HUES48 (cell line): ENCODE measurements at regions not wholly inside any gene's neighbourhood (a gene's known extent, or its start where the extent isn't known, plus 50 kb on each side); places are given as distances from the start of the nearest gene placed in this dataset.

Source experiments
- H3K27ac ChIP-seq: one replicate; pipeline ENCODE4 v1.7.0; 2013; ENCODE audit warnings: low read depth, low read length, inconsistent platforms
- H3K27me3 ChIP-seq: 2 replicates; pipeline ENCODE4 v1.6.1; 2013; ENCODE audit warnings: mild to moderate bottlenecking, low read length; ENCODE audit not compliant: control insufficient read depth, insufficient read depth
- H3K36me3 ChIP-seq: 2 replicates; pipeline ENCODE4 v1.6.1; 2013; ENCODE audit warnings: low read length; ENCODE audit not compliant: control insufficient read depth, insufficient read depth
- H3K4me1 ChIP-seq: 2 replicates; pipeline ENCODE4 v1.6.1; 2013; ENCODE audit warnings: mild to moderate bottlenecking, low read length; ENCODE audit not compliant: control insufficient read depth, insufficient read depth
- H3K4me3 ChIP-seq: 2 replicates; pipeline ENCODE4 v1.5.1; 2013; ENCODE audit warnings: mild to moderate bottlenecking, low read depth, low read length
- H3K9ac ChIP-seq: 2 replicates; pipeline ENCODE4 v1.6.1; 2013; ENCODE audit warnings: mild to moderate bottlenecking, low read depth, low read length, moderate library complexity
- H3K9me3 ChIP-seq: 2 replicates; pipeline ENCODE4 v1.6.1; 2013; ENCODE audit warnings: low read length; ENCODE audit not compliant: control insufficient read depth, insufficient read depth

DNA sequence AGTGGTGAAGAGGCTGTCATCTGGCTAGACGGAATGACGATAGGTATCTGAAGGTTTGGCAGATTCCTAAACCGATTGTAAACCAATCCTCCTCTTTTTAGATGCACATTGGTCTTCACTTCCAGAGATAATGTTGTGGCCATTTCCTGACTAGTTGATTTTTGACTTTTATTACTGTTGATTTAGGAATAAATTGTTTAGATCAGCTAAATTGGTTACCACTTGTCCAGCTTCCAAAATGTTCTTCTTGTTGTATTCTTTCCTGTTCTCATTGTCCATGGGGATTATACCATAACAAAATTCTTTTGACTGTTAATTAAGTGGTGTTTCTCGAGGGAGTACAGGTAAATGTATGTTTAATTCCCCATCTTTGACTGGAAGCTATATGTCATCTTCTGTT, 119.7 kb downstream of the MACROH2A1 start:
- Histone ChIP-seq H3K9me3 (no peaks in the 10 kb centered on the region), H3K27me3 (no peaks in the 10 kb centered on the region), H3K27ac (no peak overlapping the region), H3K4me1 (no peaks in the 10 kb centered on the region), H3K36me3 (no peaks in the 10 kb centered on the region), H3K9ac (no peak overlapping the region), H3K4me3 (no peak overlapping the region)

DNA sequence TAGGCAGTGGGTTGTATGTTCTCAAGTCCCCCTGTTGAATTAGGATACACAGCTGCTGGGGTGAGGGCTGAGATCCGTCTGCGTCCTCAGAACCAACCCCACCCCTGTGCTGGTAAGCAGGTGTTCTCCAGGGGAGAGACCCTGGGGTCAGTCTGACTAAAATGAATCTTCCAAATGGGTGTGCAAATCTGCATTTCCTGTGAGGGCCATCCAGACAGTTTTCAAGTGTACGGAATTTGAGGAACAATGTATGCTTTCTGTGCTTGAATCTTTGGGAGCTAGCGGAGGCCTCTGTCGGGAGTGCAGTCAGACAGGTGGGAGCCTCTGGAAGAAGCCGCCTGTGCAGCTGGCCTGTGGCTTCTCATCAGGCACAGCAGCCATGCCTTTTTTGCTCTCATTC, 122.9 kb downstream of the MACROH2A1 start:
- H3K9ac ChIP-seq: no peak overlapping the region
- H3K9me3 ChIP-seq: no peaks in the 10 kb centered on the region
- no peak overlapping the region for H3K4me3 ChIP-seq
- H3K36me3 ChIP-seq: no peaks in the 10 kb centered on the region
- no peaks in the 10 kb centered on the region for H3K4me1 ChIP-seq
- H3K27me3 ChIP-seq: no peaks in the 10 kb centered on the region
- H3K27ac ChIP-seq: no peak overlapping the region

DNA sequence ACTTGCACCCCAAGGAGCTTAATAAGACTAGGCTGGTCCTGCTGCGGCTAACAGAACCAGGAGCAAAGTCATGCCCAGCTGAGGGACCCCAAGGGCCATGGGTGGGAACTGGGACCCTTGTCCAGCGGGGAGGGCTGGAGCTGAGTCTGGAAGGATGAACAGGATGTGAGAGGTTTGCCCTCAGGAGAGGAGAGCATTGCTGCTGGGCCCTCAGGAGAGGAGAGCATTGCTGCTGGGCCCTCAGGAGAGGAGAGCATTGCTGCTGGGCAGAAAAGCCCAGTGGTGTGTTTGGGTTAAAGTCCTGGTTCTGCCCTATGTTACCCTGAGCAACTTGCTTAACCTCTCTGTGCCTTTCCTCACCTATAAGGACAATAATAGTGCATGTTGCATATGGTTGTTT, 125.8 kb downstream of the MACROH2A1 start:
- Histone ChIP-seq H3K27me3 (no peaks in the 10 kb centered on the region), H3K36me3 (no peaks in the 10 kb centered on the region), H3K27ac (no peak overlapping the region), H3K9me3 (no peaks in the 10 kb centered on the region), H3K9ac (no peak overlapping the region), H3K4me3 (no peak overlapping the region), H3K4me1 (no peaks in the 10 kb centered on the region)

DNA sequence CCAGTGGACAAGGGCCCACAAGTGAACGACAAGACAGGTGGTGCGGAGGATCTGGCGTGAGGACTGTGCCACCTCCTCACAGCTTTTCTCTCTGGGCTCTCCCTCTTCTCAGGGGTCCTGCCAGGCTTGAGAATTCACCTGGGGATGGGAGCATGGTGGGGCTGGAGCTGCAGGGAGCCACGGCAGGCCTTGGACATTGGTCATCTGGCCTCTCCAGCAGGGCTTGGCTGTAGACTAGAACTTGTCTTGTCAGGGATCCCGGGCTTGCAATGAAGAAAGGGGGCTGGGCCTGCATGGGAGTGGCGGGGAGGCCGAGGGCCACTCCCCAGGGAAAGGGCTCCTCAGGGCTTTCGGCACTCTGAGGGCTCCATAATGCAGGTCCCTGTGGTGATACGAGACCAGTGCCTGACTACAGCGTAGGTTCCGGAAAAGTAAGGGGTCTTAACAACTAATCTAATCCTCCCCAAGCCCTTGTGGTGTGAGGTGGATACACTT, 126.7 kb downstream of the MACROH2A1 start:
- Histone ChIP-seq H3K4me3 (no peak overlapping the region), H3K27me3 (no peaks in the 10 kb centered on the region), H3K36me3 (no peaks in the 10 kb centered on the region), H3K27ac (no peak overlapping the region), H3K9me3 (no peaks in the 10 kb centered on the region), H3K4me1 (no peaks in the 10 kb centered on the region), H3K9ac (no peak overlapping the region)

DNA sequence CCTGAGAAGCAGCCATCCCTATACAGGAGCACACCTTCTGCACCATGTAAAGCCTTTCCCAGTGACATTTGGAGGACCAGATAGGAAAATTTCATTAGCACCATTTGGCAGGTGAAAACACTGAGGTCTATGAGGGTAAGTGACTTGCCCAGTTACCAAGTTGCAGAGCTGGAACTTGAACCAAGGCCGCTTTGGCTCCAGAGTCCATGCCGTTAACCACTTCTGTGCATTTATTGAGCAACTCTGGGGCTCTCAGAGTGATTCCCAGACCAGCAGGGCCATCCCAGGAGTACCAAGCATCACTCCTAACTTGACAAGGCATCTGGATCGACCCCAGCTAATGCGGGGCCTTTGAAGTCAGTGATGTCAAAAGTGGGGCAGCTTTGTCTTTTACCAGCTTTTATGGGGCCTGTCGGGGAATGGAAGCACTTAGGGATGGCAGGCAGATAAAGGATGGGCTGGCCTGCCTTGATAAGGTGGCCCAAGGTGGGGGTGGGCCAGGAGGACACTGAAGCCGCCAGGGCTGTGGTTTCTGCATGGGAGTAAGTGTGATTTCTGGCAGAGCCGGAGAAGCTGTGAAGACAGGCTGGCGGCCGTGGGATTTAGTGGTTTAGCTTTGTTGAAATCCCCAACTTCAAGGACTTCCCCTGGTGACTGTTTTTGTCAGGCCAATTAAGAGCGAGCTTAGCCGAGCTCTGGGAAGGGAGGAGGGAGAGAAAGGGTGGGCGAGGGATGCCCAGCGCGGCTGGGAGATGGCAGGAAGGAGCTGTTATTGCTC, 127.3 kb downstream of the MACROH2A1 start:
- no peaks in the 10 kb centered on the region for H3K4me1 ChIP-seq
- no peak overlapping the region for H3K4me3 ChIP-seq
- no peaks in the 10 kb centered on the region for H3K36me3 ChIP-seq
- H3K9me3 ChIP-seq: no peaks in the 10 kb centered on the region
- H3K27me3 ChIP-seq: no peaks in the 10 kb centered on the region
- H3K27ac ChIP-seq: no peak overlapping the region
- H3K9ac ChIP-seq: no peak overlapping the region

DNA sequence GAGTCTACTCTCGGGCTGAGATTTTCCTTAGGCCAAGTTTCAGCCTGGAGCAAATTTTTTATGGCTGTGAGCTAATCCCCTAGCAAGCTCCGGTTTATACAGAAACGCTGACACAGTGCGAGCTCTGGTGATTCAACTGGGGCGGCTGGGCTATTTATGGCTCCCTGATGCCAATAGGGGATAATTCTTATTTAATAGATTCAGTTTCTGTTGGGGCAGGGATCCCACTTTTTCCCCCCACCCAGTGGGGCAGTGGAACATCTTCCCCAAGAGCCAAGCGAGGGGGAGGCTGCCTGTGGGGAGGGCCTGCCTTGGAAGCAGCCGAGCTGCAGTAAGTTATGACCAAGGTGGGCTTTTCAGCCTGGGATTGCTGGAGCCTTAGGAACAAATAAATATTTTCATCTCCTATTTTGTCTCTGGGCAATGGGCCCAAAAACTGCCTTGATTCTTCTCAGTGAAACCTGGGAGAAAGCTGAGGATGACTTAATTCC, 129.1 kb downstream of the MACROH2A1 start:
- H3K4me1 ChIP-seq: no peaks in the 10 kb centered on the region
- H3K36me3 ChIP-seq: no peaks in the 10 kb centered on the region
- no peak overlapping the region for H3K4me3 ChIP-seq
- no peak overlapping the region for H3K9ac ChIP-seq
- no peaks in the 10 kb centered on the region for H3K9me3 ChIP-seq
- H3K27ac ChIP-seq: no peak overlapping the region
- H3K27me3 ChIP-seq: no peaks in the 10 kb centered on the region

DNA sequence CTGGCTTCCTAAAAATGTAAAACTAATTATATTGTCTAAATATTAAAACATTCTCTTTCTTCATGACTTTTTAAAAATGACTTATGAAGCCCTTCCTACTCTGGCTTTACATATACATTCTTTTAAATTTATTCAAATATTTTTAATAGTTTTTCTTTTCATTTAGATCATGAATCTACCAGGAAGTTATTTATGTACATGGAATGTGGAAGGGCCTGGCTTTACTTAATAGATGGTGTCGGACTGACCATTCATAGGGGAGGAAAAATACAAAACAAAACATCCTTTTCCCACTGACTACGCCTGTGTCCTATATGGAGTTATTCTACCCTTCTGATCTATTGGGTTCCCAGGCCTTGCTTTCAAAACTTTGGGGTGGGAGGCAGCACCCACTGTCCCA, 129.8 kb downstream of the MACROH2A1 start:
- Histone ChIP-seq H3K27ac (no peak overlapping the region), H3K27me3 (no peaks in the 10 kb centered on the region), H3K4me3 (no peak overlapping the region), H3K9ac (no peak overlapping the region), H3K36me3 (no peaks in the 10 kb centered on the region), H3K4me1 (no peaks in the 10 kb centered on the region), H3K9me3 (no peaks in the 10 kb centered on the region)

DNA sequence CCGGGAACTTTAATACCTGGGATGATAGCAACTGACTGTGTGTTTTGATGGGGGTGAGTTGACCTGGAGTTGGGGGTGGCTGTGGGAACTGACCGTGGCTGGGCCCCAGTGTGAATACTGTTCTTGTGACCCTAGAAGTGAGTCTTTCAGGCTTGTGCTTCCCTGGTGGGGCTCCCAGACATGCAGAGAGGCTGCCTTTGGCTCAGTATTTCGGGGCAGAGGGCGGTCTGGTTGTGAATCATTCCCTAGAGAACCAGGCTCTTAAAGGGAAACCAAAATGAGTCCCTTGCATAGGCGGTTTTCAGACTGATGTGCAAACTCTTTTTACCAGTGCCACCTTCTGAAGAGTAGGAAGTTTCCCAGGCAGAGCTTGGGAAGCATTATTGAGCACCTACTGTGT, 132.1 kb downstream of the MACROH2A1 start:
- H3K4me1 ChIP-seq: no peaks in the 10 kb centered on the region
- H3K9ac ChIP-seq: no peak overlapping the region
- H3K36me3 ChIP-seq: no peaks in the 10 kb centered on the region

DNA sequence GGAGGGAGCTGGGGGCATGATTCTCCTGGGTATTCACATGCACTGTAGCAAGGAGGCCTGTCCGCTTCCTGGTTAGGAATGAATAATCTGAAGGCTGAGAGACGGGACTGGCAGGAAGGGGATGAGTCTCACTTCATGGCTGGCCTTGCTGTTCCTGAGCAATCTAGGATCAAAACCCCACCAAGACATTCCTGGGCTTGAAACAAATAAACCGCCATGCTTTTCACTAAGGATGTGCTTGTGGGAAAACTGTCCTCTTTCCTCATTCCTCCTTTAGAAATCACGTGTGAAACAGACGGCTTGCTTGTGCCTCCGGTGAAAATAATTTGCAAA, 132.8 kb downstream of the MACROH2A1 start:
- H3K27ac ChIP-seq: no peak overlapping the region
- no peaks in the 10 kb centered on the region for H3K27me3 ChIP-seq
- H3K36me3 ChIP-seq: no peaks in the 10 kb centered on the region
- H3K4me1 ChIP-seq: no peaks in the 10 kb centered on the region
- no peak overlapping the region for H3K9ac ChIP-seq
- peaks cover 2% of the 10 kb centered on the region; the same call in 1 of the 2 replicates for H3K9me3 ChIP-seq
- H3K4me3 ChIP-seq: no peak overlapping the region

More for the DNA sequence above, 132.1 kb downstream of the MACROH2A1 start:
- Histone ChIP-seq H3K4me3 (no peak overlapping the region), H3K27ac (no peak overlapping the region), H3K27me3 (no peaks in the 10 kb centered on the region), H3K9me3 (peaks cover 2% of the 10 kb centered on the region; the same call in 1 of the 2 replicates)

DNA sequence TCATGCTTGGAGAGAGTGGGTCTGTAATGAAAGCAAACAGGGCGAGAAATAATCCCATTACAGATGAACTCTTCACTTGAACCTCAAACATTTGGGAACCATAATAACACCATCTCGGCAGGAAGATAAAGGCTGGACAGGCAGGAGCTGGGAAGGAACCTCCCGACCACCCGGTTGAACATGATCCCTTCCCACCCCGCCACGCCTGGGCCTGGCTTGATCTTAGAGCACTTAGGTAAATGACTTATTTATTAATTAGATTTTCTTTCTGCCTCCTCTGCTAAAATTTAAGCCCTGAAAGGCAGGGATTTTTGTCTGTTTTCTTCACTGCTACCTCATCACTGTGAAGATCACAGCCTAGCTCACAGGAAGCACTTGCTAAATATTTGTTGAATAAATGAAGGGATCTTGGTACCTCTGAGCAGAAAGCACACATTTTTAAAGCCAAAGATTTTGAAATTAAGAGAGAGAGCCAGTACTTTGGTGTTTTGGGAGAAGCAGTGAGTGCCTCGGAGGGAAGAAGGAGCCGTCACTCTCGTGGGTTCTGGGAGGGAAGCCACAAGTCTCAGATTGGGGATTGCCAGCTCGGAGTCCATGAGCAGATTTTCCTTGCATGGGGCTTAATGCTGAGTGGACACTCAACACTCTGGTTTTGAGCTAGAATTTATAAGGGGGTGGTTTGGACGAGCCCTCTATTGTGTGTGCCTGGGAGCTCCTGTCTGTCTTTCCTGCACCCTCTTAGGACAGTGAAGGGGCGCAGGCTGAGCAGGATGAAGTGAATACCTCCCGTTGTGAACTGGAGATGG, 133.3 kb downstream of the MACROH2A1 start:
- H3K9ac ChIP-seq: no peak overlapping the region
- H3K36me3 ChIP-seq: no peaks in the 10 kb centered on the region
- no peaks in the 10 kb centered on the region for H3K4me1 ChIP-seq
- no peaks in the 10 kb centered on the region for H3K27me3 ChIP-seq
- peaks cover 2% of the 10 kb centered on the region; the same call in 1 of the 2 replicates for H3K9me3 ChIP-seq
- no peak overlapping the region for H3K4me3 ChIP-seq
- H3K27ac ChIP-seq: peak overlapping the region; percentile 28
